AG04449 (cell line): ENCODE measurements at regions not wholly inside any gene's neighbourhood (a gene's known extent, or its start where the extent isn't known, plus 50 kb on each side); places are given as distances from the start of the nearest gene placed in this dataset.

Source experiments
- CTCF ChIA-PET: fragments of 350-600 bp; formaldehyde crosslinking; extraction: SDS; loops from one replicate; lab custom pipeline; 2021; ENCODE audit warnings: antibody characterized with exemption; lab: Yijun Ruan, JAX
- POLR2A ChIA-PET: fragments of 400-600, 350-600 bp; formaldehyde crosslinking; extraction: SDS; loops from one replicate; lab custom pipeline; 2020; ENCODE audit warnings: antibody characterized with exemption, inconsistent platforms; lab: Yijun Ruan, JAX
- DNase-seq: peaks from one replicate; pipeline ENCODE4 v3.0.0-alpha.2; 2010; ENCODE audit warnings: low read depth, low spot score
- H3K4me3 ChIP-seq: 2 replicates; pipeline ENCODE4 v1.5.1; 2011; ENCODE audit warnings: low read depth, mild to moderate bottlenecking, control low read depth, low read length
- CTCF ChIP-seq: IDR thresholded peaks from one replicate; pipeline ENCODE4 v1.5.1; 2011; ENCODE audit warnings: mild to moderate bottlenecking, moderate library complexity, low read length, control low read depth, inconsistent platforms; ENCODE audit not compliant: insufficient read depth; ENCODE audit errors: missing control alignments

GRCh38 chr9:26391036-26391435 is 501.6 kb downstream of the CAAP1 start:
- no peak for DNase-seq
- POLR2A ChIA-PET, result no interaction called here
- CTCF ChIA-PET, result no interaction called here
- H3K4me3 ChIP-seq, result no peak overlapping the region
- no peak for TF ChIP-seq CTCF

GRCh38 chr9:26375448-26375847 is 517.2 kb downstream of the CAAP1 start:
- ChIA-PET POLR2A (no interaction called here), CTCF (no interaction called here)
- TF ChIP-seq CTCF, result no peak
- DNase-seq, result no peak
- no peak overlapping the region for H3K4me3 ChIP-seq

- POLR2A ChIA-PET, result no interaction called here
- DNase-seq, result no peak
- H3K4me3 ChIP-seq, result no peak overlapping the region
- CTCF ChIA-PET, result no interaction called here
- no peak for TF ChIP-seq CTCF
Measured at GRCh38 chr9:26373616-26374015, 519.0 kb downstream of the CAAP1 start.

GRCh38 chr9:26371236-26371635 is 521.4 kb downstream of the CAAP1 start:
- no peak for DNase-seq
- ChIA-PET CTCF (no interaction called here), POLR2A (no interaction called here)
- TF ChIP-seq CTCF, result no peak
- no peak overlapping the region for H3K4me3 ChIP-seq

- DNase-seq, result peak; percentile 12
- no peak overlapping the region for H3K4me3 ChIP-seq
- ChIA-PET POLR2A (no interaction called here), CTCF (no interaction called here)
- TF ChIP-seq CTCF, result no peak
Measured at GRCh38 chr9:26369093-26369492, 523.5 kb downstream of the CAAP1 start.

GRCh38 chr9:26368241-26368640 is 524.4 kb downstream of the CAAP1 start:
- TF ChIP-seq CTCF, result no peak
- no peak overlapping the region for H3K4me3 ChIP-seq
- POLR2A ChIA-PET, result no interaction called here
- CTCF ChIA-PET, result no interaction called here
- DNase-seq, result no peak
